H9 (cell line): ENCODE measurements at regions not wholly inside any gene's neighbourhood (a gene's known extent, or its start where the extent isn't known, plus 50 kb on each side); places are given as distances from the start of the nearest gene placed in this dataset.

Source experiments
- DNase-seq: peaks from one replicate; pipeline ENCODE4 v3.0.0-alpha.2; 2017
- H2AFZ ChIP-seq: one replicate; pipeline ENCODE4 v1.6.1; 2013; ENCODE audit warnings: mild to moderate bottlenecking, low read length, control low read depth, moderate library complexity
- H2AK5ac ChIP-seq: 2 replicates; pipeline ENCODE4 v1.6.1; 2013; ENCODE audit warnings: low read length, control low read depth, mixed read lengths; ENCODE audit not compliant: insufficient read length
- H2BK120ac ChIP-seq: one replicate; pipeline ENCODE4 v1.6.1; 2013; ENCODE audit warnings: low read depth, mild to moderate bottlenecking, low read length, control low read depth, inconsistent platforms; ENCODE audit not compliant: poor library complexity, severe bottlenecking
- H2BK12ac ChIP-seq: 2 replicates; pipeline ENCODE4 v1.6.1; 2013; ENCODE audit warnings: low read length, control low read depth, mixed read lengths, low read depth; ENCODE audit not compliant: insufficient read length
- H2BK15ac ChIP-seq: 2 replicates; pipeline ENCODE4 v1.6.1; 2013; ENCODE audit warnings: low read depth, low read length, control low read depth
- H2BK20ac ChIP-seq: one replicate; pipeline ENCODE4 v1.6.1; 2013; ENCODE audit warnings: low read depth, mild to moderate bottlenecking, low read length, control low read depth, inconsistent platforms; ENCODE audit not compliant: poor library complexity, severe bottlenecking
- H2BK5ac ChIP-seq: 2 replicates; pipeline ENCODE4 v1.6.1; 2013; ENCODE audit warnings: low read length, control low read depth, mixed read lengths; ENCODE audit not compliant: insufficient read length
- H3K14ac ChIP-seq: 2 replicates; pipeline ENCODE4 v1.6.1; 2013; ENCODE audit warnings: low read length, control low read depth; ENCODE audit not compliant: insufficient read depth
- H3K18ac ChIP-seq: 2 replicates; pipeline ENCODE4 v1.6.1; 2013; ENCODE audit warnings: low read depth, mild to moderate bottlenecking, mixed read lengths, low read length, control low read depth; ENCODE audit not compliant: insufficient read length
- H3K23ac ChIP-seq: 2 replicates; pipeline ENCODE4 v1.6.1; 2013; ENCODE audit warnings: low read length, control low read depth, mixed read lengths, low read depth; ENCODE audit not compliant: insufficient read length
- H3K23me2 ChIP-seq: 2 replicates; pipeline ENCODE4 v1.6.1; 2013; ENCODE audit warnings: low read depth, mild to moderate bottlenecking, mixed read lengths, low read length, control low read depth; ENCODE audit not compliant: insufficient read length, poor library complexity, severe bottlenecking
- H3K27ac ChIP-seq: 2 replicates; pipeline ENCODE4 v1.5.1; 2013; ENCODE audit warnings: low read length, control low read depth, mixed read lengths, low read depth; ENCODE audit not compliant: insufficient read length
- H3K27me3 ChIP-seq: 2 replicates; pipeline ENCODE4 v1.6.1; 2013; ENCODE audit warnings: low read length, control low read depth, inconsistent platforms; ENCODE audit not compliant: insufficient read depth
- H3K4ac ChIP-seq: 2 replicates; pipeline ENCODE4 v1.6.1; 2013; ENCODE audit warnings: low read depth, mild to moderate bottlenecking, control low read depth, inconsistent platforms, low read length, moderate library complexity
- H3K4me1 ChIP-seq: 2 replicates; pipeline ENCODE4 v1.6.1; 2013; ENCODE audit warnings: low read length, control low read depth, inconsistent platforms; ENCODE audit not compliant: insufficient read depth
- H3K4me2 ChIP-seq: 2 replicates; pipeline ENCODE4 v1.6.1; 2013; ENCODE audit warnings: low read length, control low read depth, mixed read lengths; ENCODE audit not compliant: insufficient read length, insufficient read depth
- H3K56ac ChIP-seq: 2 replicates; pipeline ENCODE4 v1.6.1; 2013; ENCODE audit warnings: low read depth, mild to moderate bottlenecking, mixed read lengths, low read length, control low read depth; ENCODE audit not compliant: insufficient read length
- H3K79me1 ChIP-seq: 2 replicates; pipeline ENCODE4 v1.6.1; 2013; ENCODE audit warnings: low read depth, mild to moderate bottlenecking, moderate library complexity, low read length, control low read depth, inconsistent platforms; ENCODE audit not compliant: insufficient read depth, poor library complexity, severe bottlenecking
- H3K79me2 ChIP-seq: 2 replicates; pipeline ENCODE4 v1.6.1; 2013; ENCODE audit warnings: low read length, control low read depth, inconsistent platforms; ENCODE audit not compliant: insufficient read depth
- H3K9ac ChIP-seq: 2 replicates; pipeline ENCODE4 v1.6.1; 2013; ENCODE audit warnings: low read length, control low read depth, mixed read lengths; ENCODE audit not compliant: insufficient read length; ENCODE audit errors: extremely low read depth
- H3K9me3 ChIP-seq: one replicate; pipeline ENCODE4 v1.6.1; 2013; ENCODE audit warnings: low read depth, low read length, inconsistent platforms; ENCODE audit not compliant: control insufficient read depth
- H3T11ph ChIP-seq: one replicate; pipeline ENCODE4 v1.6.1; 2013; ENCODE audit warnings: mild to moderate bottlenecking, low read length, control low read depth, inconsistent platforms
- H4K20me1 ChIP-seq: one replicate; pipeline ENCODE4 v1.6.1; 2013; ENCODE audit not compliant: control insufficient read depth, insufficient read length, insufficient read depth
- H4K5ac ChIP-seq: 2 replicates; pipeline ENCODE4 v1.6.1; 2013; ENCODE audit warnings: low read depth, mild to moderate bottlenecking, mixed read lengths, low read length, control low read depth; ENCODE audit not compliant: insufficient read length
- H4K8ac ChIP-seq: replicated peaks from 2 replicates; pipeline ENCODE4 v1.6.1; 2013; ENCODE audit warnings: low read length, control low read depth, mixed read lengths, low read depth; ENCODE audit not compliant: insufficient read length
- H4K91ac ChIP-seq: 2 replicates; pipeline ENCODE4 v1.6.1; 2013; ENCODE audit warnings: low read depth, mild to moderate bottlenecking, moderate library complexity, mixed read lengths, low read length, control low read depth; ENCODE audit not compliant: insufficient read length
- H3K27ac Mint-ChIP-seq, 3 experiments: 2 replicates in 2 of 3; 3 replicates in 1 of 3; pipeline ENCODE4 v1.8.0; 2020 to 2021; ENCODE audit warnings: mixed read lengths in 3 of 3, mild to moderate bottlenecking in 1 of 3, moderate library complexity in 1 of 3
- H3K27me3 Mint-ChIP-seq: 2 replicates; pipeline ENCODE4 v1.8.0; 2021; ENCODE audit warnings: low read depth, mild to moderate bottlenecking, moderate library complexity, mixed read lengths
- H3K36me3 Mint-ChIP-seq, 3 experiments: 2 replicates in 2 of 3; 3 replicates in 1 of 3; pipeline ENCODE4 v1.8.0; 2020 to 2021; ENCODE audit warnings: low read depth in 3 of 3, mixed read lengths in 3 of 3; ENCODE audit not compliant: insufficient read depth in 1 of 3
- H3K4me1 Mint-ChIP-seq, 2 experiments: 2 replicates each; pipeline ENCODE4 v1.8.0; 2020; ENCODE audit warnings: mixed read lengths in 2 of 2
- H3K4me3 Mint-ChIP-seq, 2 experiments: 2 replicates in 1 of 2; 3 replicates in 1 of 2; pipeline ENCODE4 v1.8.0; 2020 to 2021; ENCODE audit warnings: mild to moderate bottlenecking in 2 of 2, mixed read lengths in 2 of 2, moderate library complexity in 1 of 2
- H3K9me3 Mint-ChIP-seq, 2 experiments: 2 replicates in 1 of 2; 3 replicates in 1 of 2; pipeline ENCODE4 v1.8.0; 2020; ENCODE audit warnings: mild to moderate bottlenecking in 2 of 2, mixed read lengths in 2 of 2, moderate library complexity in 1 of 2
- WGBS: extraction: QIAGEN DNeasy Blood & Tissue Kit; methylation state at CpG from one replicate; pipeline ENCODE4 v1.1.7; 2013; ENCODE audit warnings: missing lambda C conversion rate, low lambda C conversion rate, mixed read lengths; ENCODE audit not compliant: insufficient read length; ENCODE audit errors: extremely low coverage; 5-methylcytosine and 5-hydroxymethylcytosine counted together
- TF ChIP-seq, protein P1 (sequence below): fragments of 200-600 bp; sonication (generic); conservative IDR thresholded peaks from 3 replicates; pipeline ENCODE4 v1.8.0; 2021; ENCODE audit warnings: antibody characterized with exemption, mild to moderate bottlenecking

GRCh38 chr22:34526681-34527080 is 539.3 kb upstream of the ISX start:
- no peak overlapping the region for H3K27ac Mint-ChIP-seq

More at GRCh38 chr22:34526681-34527080, 539.3 kb upstream of the ISX start:
- no peaks in the 10 kb centered on the region for H3K4me1 ChIP-seq
- H3K4ac ChIP-seq: no peak overlapping the region
- no peak overlapping the region for H2AK5ac ChIP-seq
- no CpG with 5 or more reads among the region's 2 CpGs for WGBS
- no peak overlapping the region for H2BK15ac ChIP-seq
- H2BK12ac ChIP-seq: no peak overlapping the region
- no peaks in the 10 kb centered on the region for H3K23me2 ChIP-seq
- no peak overlapping the region for H3K18ac ChIP-seq
- no peak overlapping the region for H3T11ph ChIP-seq
- H3K27me3 Mint-ChIP-seq: peaks cover 4% of the 10 kb centered on the region; the same call in 1 of the 2 replicates
- DNase-seq: no peak
- no peaks in the 10 kb centered on the region for H3K36me3 Mint-ChIP-seq
- no peaks in the 10 kb centered on the region for H3K79me2 ChIP-seq
- H3K79me1 ChIP-seq: no peaks in the 10 kb centered on the region
- H3K56ac ChIP-seq: no peak overlapping the region
- H4K20me1 ChIP-seq: no peaks in the 10 kb centered on the region
- no peak overlapping the region for H2BK120ac ChIP-seq
- no peaks in the 10 kb centered on the region for H3K9me3 ChIP-seq
- H4K91ac ChIP-seq: no peak overlapping the region
- H3K4me3 Mint-ChIP-seq: no peak overlapping the region
- H4K5ac ChIP-seq: no peak overlapping the region
- H3K9me3 Mint-ChIP-seq: peaks cover 0 to 3% of the 10 kb centered on the region in 2 experiments; a peak in 2 of 5 replicates
- H3K27ac ChIP-seq: no peak overlapping the region
- no peak overlapping the region for H3K23ac ChIP-seq
- TF ChIP-seq, protein P1, sequence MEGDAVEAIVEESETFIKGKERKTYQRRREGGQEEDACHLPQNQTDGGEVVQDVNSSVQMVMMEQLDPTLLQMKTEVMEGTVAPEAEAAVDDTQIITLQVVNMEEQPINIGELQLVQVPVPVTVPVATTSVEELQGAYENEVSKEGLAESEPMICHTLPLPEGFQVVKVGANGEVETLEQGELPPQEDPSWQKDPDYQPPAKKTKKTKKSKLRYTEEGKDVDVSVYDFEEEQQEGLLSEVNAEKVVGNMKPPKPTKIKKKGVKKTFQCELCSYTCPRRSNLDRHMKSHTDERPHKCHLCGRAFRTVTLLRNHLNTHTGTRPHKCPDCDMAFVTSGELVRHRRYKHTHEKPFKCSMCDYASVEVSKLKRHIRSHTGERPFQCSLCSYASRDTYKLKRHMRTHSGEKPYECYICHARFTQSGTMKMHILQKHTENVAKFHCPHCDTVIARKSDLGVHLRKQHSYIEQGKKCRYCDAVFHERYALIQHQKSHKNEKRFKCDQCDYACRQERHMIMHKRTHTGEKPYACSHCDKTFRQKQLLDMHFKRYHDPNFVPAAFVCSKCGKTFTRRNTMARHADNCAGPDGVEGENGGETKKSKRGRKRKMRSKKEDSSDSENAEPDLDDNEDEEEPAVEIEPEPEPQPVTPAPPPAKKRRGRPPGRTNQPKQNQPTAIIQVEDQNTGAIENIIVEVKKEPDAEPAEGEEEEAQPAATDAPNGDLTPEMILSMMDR: no peak
- no peaks in the 10 kb centered on the region for H3K4me1 Mint-ChIP-seq
- H3K14ac ChIP-seq: no peak overlapping the region
- no peak overlapping the region for H3K9ac ChIP-seq
- H2AFZ ChIP-seq: no peak overlapping the region
- no peak overlapping the region for H4K8ac ChIP-seq
- H2BK5ac ChIP-seq: no peak overlapping the region
- H2BK20ac ChIP-seq: no peak overlapping the region
- no peaks in the 10 kb centered on the region for H3K27me3 ChIP-seq
- no peak overlapping the region for H3K4me2 ChIP-seq
